ENCODE measurements at regions not wholly inside any gene's neighbourhood (a gene's known extent, or its start where the extent isn't known, plus 50 kb on each side); places are given as distances from the start of the nearest gene placed in this dataset.

GRCh38 chr1:245025525-245025924, 129.3 kb upstream of the KIF26B start:
- no peak for TF ChIP-seq CTCF (IDR thresholded peaks at IDR 0.05)
- TF ChIP-seq POLR2A (IDR thresholded peaks at IDR 0.05): no peak
